Esophagus squamous epithelium (tissue), 4 donors: ENCODE measurements at regions not wholly inside any gene's neighbourhood (a gene's known extent, or its start where the extent isn't known, plus 50 kb on each side); places are given as distances from the start of the nearest gene placed in this dataset.

ENCODE experiments used
- POLR2A ChIP-seq, 4 donors: fragments of 450-650 bp; IDR thresholded peaks; one replicate each; pipeline ENCODE4 v1.6.1; 2017; ENCODE audit warnings: antibody characterized with exemption in 4 of 4, mild to moderate bottlenecking in 4 of 4, moderate library complexity in 3 of 4
- TF ChIP-seq, protein P1 (sequence below), 6 experiments: fragments of 450-650 bp in 4 of 6; fragments of 200-600 bp in 2 of 6; sonication (generic) in 2 of 6; IDR thresholded peaks; one replicate each; pipeline ENCODE4 v1.5.1; 2016 to 2019; ENCODE audit warnings: antibody characterized with exemption in 6 of 6, mild to moderate bottlenecking in 4 of 6, moderate library complexity in 4 of 6

- TF ChIP-seq, protein P1, sequence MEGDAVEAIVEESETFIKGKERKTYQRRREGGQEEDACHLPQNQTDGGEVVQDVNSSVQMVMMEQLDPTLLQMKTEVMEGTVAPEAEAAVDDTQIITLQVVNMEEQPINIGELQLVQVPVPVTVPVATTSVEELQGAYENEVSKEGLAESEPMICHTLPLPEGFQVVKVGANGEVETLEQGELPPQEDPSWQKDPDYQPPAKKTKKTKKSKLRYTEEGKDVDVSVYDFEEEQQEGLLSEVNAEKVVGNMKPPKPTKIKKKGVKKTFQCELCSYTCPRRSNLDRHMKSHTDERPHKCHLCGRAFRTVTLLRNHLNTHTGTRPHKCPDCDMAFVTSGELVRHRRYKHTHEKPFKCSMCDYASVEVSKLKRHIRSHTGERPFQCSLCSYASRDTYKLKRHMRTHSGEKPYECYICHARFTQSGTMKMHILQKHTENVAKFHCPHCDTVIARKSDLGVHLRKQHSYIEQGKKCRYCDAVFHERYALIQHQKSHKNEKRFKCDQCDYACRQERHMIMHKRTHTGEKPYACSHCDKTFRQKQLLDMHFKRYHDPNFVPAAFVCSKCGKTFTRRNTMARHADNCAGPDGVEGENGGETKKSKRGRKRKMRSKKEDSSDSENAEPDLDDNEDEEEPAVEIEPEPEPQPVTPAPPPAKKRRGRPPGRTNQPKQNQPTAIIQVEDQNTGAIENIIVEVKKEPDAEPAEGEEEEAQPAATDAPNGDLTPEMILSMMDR (IDR thresholded peaks at IDR 0.05), result no peak
- TF ChIP-seq POLR2A (IDR thresholded peaks at IDR 0.05), result no peak
Observed at GRCh38 chr1:194654956-194655355, 1468.5 kb upstream of the B3GALT2 start.
